ENCODE measurements at regions not wholly inside any gene's neighbourhood (a gene's known extent, or its start where the extent isn't known, plus 50 kb on each side); places are given as distances from the start of the nearest gene placed in this dataset.
A peak's percentile ranks its signal among the peaks of the same experiment; 100 is the strongest.

GRCh38 chr3:78004571-78004970 lies 964.7 kb downstream of the ROBO2 start:
- no peak overlapping the region for H3K27ac Mint-ChIP-seq
- H3K9me3 Mint-ChIP-seq: peaks cover 10% of the 10 kb centered on the region
- no peaks in the 10 kb centered on the region for H3K27me3 Mint-ChIP-seq
- no peaks in the 10 kb centered on the region for H3K4me1 Mint-ChIP-seq
- no peak overlapping the region for H3K4me3 Mint-ChIP-seq
- no peaks in the 10 kb centered on the region for H3K36me3 Mint-ChIP-seq
- no peak for ATAC-seq

DNA sequence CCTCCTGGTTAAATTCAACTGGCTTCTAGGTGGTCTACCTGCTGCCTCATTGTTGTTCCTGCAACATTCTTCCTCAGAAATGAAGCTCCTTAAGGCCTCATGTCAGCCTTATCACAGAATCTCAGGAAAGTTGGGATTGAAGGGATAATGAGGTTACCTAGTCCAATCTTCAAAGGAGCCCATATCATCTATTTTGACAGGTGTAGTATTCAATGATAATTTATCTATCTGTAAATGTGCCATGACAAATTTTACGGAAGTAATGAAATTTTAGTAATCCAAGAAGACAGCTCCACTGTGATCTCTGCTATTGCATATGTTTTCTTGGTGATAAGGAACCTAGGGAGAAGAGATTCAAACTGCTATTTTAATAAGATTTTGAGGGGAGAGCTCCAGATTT lies 973.8 kb downstream of the ROBO2 start:
- H3K36me3 Mint-ChIP-seq: no peaks in the 10 kb centered on the region
- ATAC-seq: no peak
- peaks cover 12% of the 10 kb centered on the region for H3K9me3 Mint-ChIP-seq
- no peaks in the 10 kb centered on the region for H3K4me1 Mint-ChIP-seq
- no peak overlapping the region for H3K27ac Mint-ChIP-seq
- H3K4me3 Mint-ChIP-seq: no peak overlapping the region
- H3K27me3 Mint-ChIP-seq: no peaks in the 10 kb centered on the region

GRCh38 chr3:78015856-78016255 lies 976.0 kb downstream of the ROBO2 start:
- ATAC-seq: no peak
- Mint-ChIP-seq H3K27ac (no peak overlapping the region), H3K36me3 (no peaks in the 10 kb centered on the region), H3K9me3 (peaks cover 5% of the 10 kb centered on the region), H3K4me3 (no peak overlapping the region), H3K27me3 (no peaks in the 10 kb centered on the region), H3K4me1 (no peaks in the 10 kb centered on the region)

GRCh38 chr3:78021710-78022109 lies 981.8 kb downstream of the ROBO2 start:
- Mint-ChIP-seq H3K9me3 (peaks cover 4% of the 10 kb centered on the region), H3K27me3 (no peaks in the 10 kb centered on the region), H3K4me3 (no peak overlapping the region), H3K4me1 (no peaks in the 10 kb centered on the region), H3K36me3 (no peaks in the 10 kb centered on the region), H3K27ac (no peak overlapping the region)
- no peak for ATAC-seq

DNA sequence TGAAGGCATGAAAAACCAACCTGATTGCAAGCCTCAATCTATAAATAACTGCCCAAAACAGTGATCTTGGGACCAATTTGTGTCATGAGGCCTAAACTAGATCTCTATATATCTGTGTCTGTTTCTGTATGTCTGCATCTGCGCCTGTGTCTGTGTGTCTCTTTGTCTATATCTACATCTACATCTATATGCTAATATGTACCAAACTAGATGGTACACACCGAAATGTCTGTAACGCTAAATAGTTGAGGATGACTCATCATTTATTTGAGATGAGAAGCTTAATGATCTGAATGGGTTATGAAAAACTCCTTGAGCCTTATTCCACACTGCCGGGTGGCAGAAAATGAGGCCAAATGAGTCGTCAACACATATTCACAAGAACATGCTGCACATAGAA lies 982.3 kb downstream of the ROBO2 start:
- Mint-ChIP-seq H3K27me3 (no peaks in the 10 kb centered on the region), H3K4me3 (no peak overlapping the region), H3K9me3 (peaks cover 4% of the 10 kb centered on the region), H3K36me3 (no peaks in the 10 kb centered on the region), H3K27ac (no peak overlapping the region), H3K4me1 (no peaks in the 10 kb centered on the region)
- no peak for ATAC-seq

- H3K27ac Mint-ChIP-seq: no peak overlapping the region
- H3K4me1 Mint-ChIP-seq: no peaks in the 10 kb centered on the region
- H3K4me3 Mint-ChIP-seq: no peak overlapping the region
- no peaks in the 10 kb centered on the region for H3K36me3 Mint-ChIP-seq
- H3K9me3 Mint-ChIP-seq: peaks cover 4% of the 10 kb centered on the region
- ATAC-seq: no peak
- H3K27me3 Mint-ChIP-seq: no peaks in the 10 kb centered on the region
Measured at GRCh38 chr3:78023257-78023656, 983.4 kb downstream of the ROBO2 start.

DNA sequence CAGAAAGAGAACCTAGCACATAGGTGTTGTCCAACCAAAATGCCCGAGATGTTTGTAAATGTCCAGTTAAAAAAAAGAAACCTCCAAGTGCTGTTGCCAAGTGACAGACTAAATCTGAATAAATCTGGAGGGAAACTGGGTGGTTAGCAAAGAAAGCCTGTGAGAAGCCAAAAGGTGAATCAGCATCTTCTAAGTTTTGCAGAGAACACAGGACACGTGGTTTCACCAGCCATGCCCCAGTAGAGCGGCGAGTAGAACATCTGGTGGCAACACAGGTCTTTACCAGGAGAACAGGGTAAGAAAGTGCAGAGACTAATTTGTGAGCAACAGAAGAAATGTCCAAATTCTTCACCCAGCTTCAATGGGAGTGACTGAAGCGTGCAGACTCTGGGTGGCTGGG lies 986.0 kb downstream of the ROBO2 start:
- Mint-ChIP-seq H3K9me3 (peaks cover 4% of the 10 kb centered on the region), H3K4me3 (no peak overlapping the region), H3K36me3 (no peaks in the 10 kb centered on the region), H3K27me3 (no peaks in the 10 kb centered on the region), H3K4me1 (no peaks in the 10 kb centered on the region), H3K27ac (no peak overlapping the region)
- no peak for ATAC-seq

DNA sequence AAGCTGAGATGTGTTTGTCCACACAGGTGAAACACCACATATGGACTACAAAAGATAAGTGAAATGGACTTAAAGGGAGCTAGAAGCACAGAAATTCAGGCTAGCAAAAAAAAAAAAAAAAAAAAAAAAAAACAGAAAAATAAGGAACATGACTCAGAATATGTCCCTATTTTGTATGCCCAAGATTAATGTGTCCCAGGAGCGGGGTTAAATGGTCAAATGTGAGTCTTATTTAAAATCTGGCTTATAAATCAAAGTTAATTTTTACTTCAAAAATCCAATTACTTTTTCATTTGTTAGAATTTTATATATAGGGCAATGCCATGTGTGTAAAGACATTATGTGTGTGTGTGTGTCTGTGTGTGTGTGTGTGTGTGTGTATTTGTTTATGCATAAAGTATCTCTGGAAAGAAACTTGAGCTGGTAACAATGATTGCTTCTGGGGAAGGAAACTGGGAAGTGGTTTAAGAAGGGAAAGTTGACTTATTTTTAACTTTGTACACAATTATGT lies 986.5 kb downstream of the ROBO2 start:
- no peak overlapping the region for H3K4me3 Mint-ChIP-seq
- no peaks in the 10 kb centered on the region for H3K36me3 Mint-ChIP-seq
- no peaks in the 10 kb centered on the region for H3K4me1 Mint-ChIP-seq
- peaks cover 4% of the 10 kb centered on the region for H3K9me3 Mint-ChIP-seq
- ATAC-seq: no peak
- no peak overlapping the region for H3K27ac Mint-ChIP-seq
- H3K27me3 Mint-ChIP-seq: no peaks in the 10 kb centered on the region

- no peak overlapping the region for H3K27ac Mint-ChIP-seq
- ATAC-seq: peak; percentile 24
- H3K4me3 Mint-ChIP-seq: no peak overlapping the region
- no peaks in the 10 kb centered on the region for H3K36me3 Mint-ChIP-seq
- no peaks in the 10 kb centered on the region for H3K27me3 Mint-ChIP-seq
- no peaks in the 10 kb centered on the region for H3K4me1 Mint-ChIP-seq
- no peaks in the 10 kb centered on the region for H3K9me3 Mint-ChIP-seq
Measured at GRCh38 chr3:78029775-78030174, 989.9 kb downstream of the ROBO2 start.

DNA sequence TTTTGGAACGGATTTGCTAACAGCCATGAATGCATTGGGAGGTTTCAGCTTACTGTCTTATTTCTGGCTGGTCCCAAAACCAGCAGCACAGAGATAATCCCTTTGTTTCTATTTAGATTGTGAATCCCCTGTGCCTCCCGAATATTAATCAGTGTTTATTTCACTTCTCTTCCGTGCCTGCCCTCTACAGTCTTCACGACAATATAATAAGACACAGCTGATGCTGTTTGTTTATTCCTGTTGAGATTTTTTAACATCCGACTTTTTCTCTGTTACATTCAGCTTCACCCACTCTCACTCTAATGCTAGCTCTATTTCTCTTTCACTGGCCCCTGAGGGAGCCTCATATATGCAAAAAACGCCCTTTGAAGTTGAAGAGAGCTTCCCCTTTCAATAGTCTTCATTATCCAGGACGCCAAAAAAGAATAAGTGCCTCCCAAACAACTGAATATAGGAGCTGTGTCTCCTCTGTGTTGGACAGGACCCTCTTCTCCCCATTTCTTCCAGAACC lies 995.3 kb downstream of the ROBO2 start:
- H3K9me3 Mint-ChIP-seq: no peaks in the 10 kb centered on the region
- H3K27me3 Mint-ChIP-seq: no peaks in the 10 kb centered on the region
- no peak for ATAC-seq
- no peaks in the 10 kb centered on the region for H3K36me3 Mint-ChIP-seq
- no peaks in the 10 kb centered on the region for H3K4me1 Mint-ChIP-seq
- H3K27ac Mint-ChIP-seq: no peak overlapping the region
- no peak overlapping the region for H3K4me3 Mint-ChIP-seq

DNA sequence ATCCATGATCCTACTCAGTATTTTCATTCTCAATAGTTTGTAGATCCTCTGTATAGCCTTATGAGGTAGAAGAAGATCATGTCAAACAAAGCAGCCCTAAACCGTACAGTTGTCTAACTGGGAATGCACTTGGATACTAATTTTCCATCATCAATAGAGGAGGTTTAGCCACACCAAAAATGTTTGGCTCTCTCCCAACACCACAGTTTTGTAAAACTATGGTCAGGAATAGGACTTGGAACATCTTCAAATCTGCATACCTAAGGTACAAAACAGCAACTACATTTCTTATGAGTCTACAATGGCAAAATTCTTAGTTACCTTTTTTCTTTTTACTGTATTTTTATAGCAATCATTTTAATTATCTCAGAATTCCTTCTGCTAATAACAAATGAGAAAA lies 1001.6 kb downstream of the ROBO2 start:
- no peak overlapping the region for H3K27ac Mint-ChIP-seq
- no peaks in the 10 kb centered on the region for H3K4me1 Mint-ChIP-seq
- no peaks in the 10 kb centered on the region for H3K27me3 Mint-ChIP-seq
- no peak overlapping the region for H3K4me3 Mint-ChIP-seq
- H3K9me3 Mint-ChIP-seq: peaks cover 3% of the 10 kb centered on the region
- ATAC-seq: no peak
- no peaks in the 10 kb centered on the region for H3K36me3 Mint-ChIP-seq

GRCh38 chr3:78046566-78046965 lies 1006.7 kb downstream of the ROBO2 start:
- no peak overlapping the region for H3K4me3 Mint-ChIP-seq
- no peak for ATAC-seq
- no peaks in the 10 kb centered on the region for H3K4me1 Mint-ChIP-seq

GRCh38 chr3:78048698-78049097 lies 1008.8 kb downstream of the ROBO2 start:
- no peaks in the 10 kb centered on the region for H3K27me3 Mint-ChIP-seq

More at GRCh38 chr3:78046566-78046965, 1006.7 kb downstream of the ROBO2 start:
- no peaks in the 10 kb centered on the region for H3K27me3 Mint-ChIP-seq
- peaks cover 6% of the 10 kb centered on the region for H3K9me3 Mint-ChIP-seq
- H3K27ac Mint-ChIP-seq: no peak overlapping the region
- H3K36me3 Mint-ChIP-seq: no peaks in the 10 kb centered on the region

GRCh38 chr3:78049521-78049920 lies 1009.6 kb downstream of the ROBO2 start:
- ATAC-seq: no peak
- H3K36me3 Mint-ChIP-seq: no peaks in the 10 kb centered on the region

More at GRCh38 chr3:78048698-78049097, 1008.8 kb downstream of the ROBO2 start:
- Mint-ChIP-seq H3K4me1 (no peaks in the 10 kb centered on the region), H3K9me3 (peaks cover 6% of the 10 kb centered on the region), H3K36me3 (no peaks in the 10 kb centered on the region), H3K27ac (no peak overlapping the region), H3K4me3 (no peak overlapping the region)
- ATAC-seq: no peak

GRCh38 chr3:78050276-78051065 lies 1010.6 kb downstream of the ROBO2 start:
- no peaks in the 10 kb centered on the region for H3K4me1 Mint-ChIP-seq
- no peaks in the 10 kb centered on the region for H3K36me3 Mint-ChIP-seq
- H3K27me3 Mint-ChIP-seq: no peaks in the 10 kb centered on the region
- no peak for ATAC-seq
- no peak overlapping the region for H3K27ac Mint-ChIP-seq
- peaks cover 3% of the 10 kb centered on the region for H3K9me3 Mint-ChIP-seq
- H3K4me3 Mint-ChIP-seq: no peak overlapping the region

More at GRCh38 chr3:78049521-78049920, 1009.6 kb downstream of the ROBO2 start:
- Mint-ChIP-seq H3K4me3 (no peak overlapping the region), H3K27me3 (no peaks in the 10 kb centered on the region), H3K9me3 (peaks cover 3% of the 10 kb centered on the region), H3K27ac (no peak overlapping the region), H3K4me1 (no peaks in the 10 kb centered on the region)

- no peak overlapping the region for H3K27ac Mint-ChIP-seq
- no peak for ATAC-seq
- no peaks in the 10 kb centered on the region for H3K36me3 Mint-ChIP-seq
- no peaks in the 10 kb centered on the region for H3K27me3 Mint-ChIP-seq
- no peaks in the 10 kb centered on the region for H3K9me3 Mint-ChIP-seq
- no peaks in the 10 kb centered on the region for H3K4me1 Mint-ChIP-seq
- H3K4me3 Mint-ChIP-seq: no peak overlapping the region
Measured at GRCh38 chr3:78052746-78053145, 1012.8 kb downstream of the ROBO2 start.

All from stimulated activated memory B cell treated with anti-CD40 and anti-IgM and Interleukin-4, amounts not matched to agents 10 μg/mL and 1 μg/mL and 100 μg/mL, for 72 hours (primary cell).